ENCODE measurements at regions not wholly inside any gene's neighbourhood (a gene's known extent, or its start where the extent isn't known, plus 50 kb on each side); places are given as distances from the start of the nearest gene placed in this dataset.
A peak's percentile ranks its signal among the peaks of the same experiment; 100 is the strongest.

DNA sequence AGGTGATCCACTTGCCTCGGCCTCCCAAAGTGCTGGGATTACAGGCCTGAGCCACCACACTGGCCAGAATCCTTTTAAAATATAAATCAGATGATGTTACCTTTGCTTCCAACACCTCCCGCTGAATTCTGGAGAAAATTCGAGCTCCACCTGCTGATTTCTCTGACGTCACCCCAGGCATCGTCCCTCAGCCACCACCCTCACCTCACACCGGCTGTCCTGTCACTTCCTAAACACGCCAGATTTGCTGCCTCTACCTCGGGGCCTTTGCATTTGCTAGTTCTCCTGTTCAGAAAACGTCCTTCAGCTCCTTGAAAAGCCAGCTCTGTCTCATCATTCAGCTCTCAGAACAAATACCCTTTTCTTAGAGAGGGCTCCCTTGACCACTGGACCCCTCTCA lies 57.9 kb downstream of the FBXO2 start:
- no peak for DNase-seq (ENCODE audit: low read depth in 3 of 3, low spot score in 2 of 3)

DNA sequence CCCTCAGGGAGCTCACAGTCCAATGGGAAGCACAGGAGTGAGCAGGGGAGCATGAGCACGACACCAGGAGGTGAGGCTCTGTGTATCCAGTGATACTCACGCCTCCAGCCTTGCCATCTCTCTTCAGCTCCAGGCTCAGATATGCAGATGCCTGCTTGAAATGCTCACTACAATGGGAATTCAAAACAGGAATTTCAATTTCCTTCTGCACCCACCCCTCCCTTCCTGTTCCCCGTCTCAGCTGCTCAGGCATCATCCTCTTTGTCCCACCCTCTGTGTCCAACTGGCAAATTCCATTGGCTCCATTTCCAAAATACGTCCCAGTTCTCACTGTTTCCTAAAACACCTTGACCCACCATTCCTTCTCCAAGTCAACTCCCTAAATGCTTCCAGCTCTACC lies 58.9 kb downstream of the FBXO2 start:
- DNase-seq (ENCODE audit: low read depth in 3 of 3, low spot score in 2 of 3): no peak

DNA sequence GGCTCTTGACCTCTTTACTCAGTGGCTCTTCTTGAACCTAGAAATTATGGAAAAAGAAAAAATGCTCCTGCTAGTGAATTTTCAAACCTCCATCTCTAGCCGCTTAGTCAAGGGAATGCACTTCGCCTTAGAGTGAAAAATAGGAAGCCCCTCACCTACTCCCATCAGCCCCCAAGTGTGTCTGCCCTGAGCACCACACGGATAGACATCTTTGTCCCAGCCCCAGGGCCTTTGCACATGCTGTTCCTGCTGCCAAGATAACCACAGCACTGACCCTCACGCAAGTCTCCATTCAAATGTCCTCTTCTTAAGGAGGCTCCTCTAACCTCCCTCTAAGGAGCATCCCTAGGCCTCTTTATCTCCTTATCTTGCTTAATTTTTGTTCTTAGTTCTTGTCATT lies 59.6 kb downstream of the FBXO2 start:
- no peak for DNase-seq (ENCODE audit: low read depth in 3 of 3, low spot score in 2 of 3)

DNA sequence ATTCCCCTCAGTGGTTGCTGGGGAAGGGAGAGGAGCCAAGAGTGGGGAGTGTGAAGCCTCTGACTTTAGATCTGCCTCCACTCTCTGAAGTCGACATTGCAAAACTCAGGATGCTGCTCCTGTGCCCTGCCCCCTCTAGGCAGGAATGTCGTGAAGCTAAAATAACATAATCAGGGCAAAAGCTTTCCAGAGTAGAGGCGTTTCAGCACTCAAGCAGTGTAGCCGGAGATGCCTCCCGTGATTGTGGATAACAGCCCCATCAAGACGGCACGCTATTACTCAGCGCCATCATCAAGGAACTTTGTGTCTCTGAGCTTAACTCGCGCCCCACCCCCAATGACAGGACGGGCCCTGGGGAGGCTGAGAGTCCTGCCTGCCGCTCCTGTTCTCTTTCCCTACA lies 60.0 kb downstream of the FBXO2 start:
- DNase-seq (ENCODE audit: low read depth in 3 of 3, low spot score in 2 of 3): peak in 2 of 3 donors; percentile 7 to 12

DNA sequence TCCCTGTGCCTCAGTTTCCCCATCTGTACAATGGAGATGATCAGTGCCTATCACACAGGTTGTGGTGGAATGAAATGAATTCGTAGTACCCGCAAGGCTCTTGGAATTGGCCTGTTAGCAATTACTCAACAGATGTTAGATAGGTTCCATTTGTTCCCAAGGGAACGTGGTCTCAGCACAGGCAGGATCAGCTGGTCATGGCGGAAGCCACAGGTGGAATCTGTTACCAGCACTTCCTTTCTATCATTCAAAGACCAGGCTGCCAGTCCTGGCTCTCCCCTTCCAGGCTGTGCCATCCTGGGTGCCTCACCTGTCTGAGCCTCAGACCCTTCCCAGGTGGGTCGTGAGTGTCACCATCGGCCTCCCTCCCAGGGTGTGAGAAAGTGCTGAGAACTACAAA lies 61.5 kb downstream of the FBXO2 start:
- DNase-seq (ENCODE audit: low read depth in 3 of 3, low spot score in 2 of 3): no peak

DNA sequence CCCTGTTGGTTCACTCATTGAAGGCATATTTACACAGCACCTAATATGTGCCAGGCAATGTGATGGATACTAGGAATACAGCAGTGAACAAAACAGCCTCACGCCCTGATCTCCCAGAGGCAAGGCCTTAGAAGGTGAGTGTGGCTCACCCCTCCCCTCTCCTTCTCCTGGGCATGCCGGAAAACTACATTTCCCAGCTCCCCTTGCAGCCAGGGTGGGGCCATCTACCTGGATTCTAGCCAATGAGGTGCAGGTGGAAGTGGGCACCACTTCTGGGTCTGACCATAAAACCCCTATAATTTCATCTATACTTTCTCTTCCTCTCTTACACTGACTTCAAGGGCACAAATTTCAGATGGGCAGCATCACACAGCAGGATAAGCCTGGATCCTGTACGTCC lies 63.8 kb downstream of the FBXO2 start:
- DNase-seq (ENCODE audit: low read depth in 3 of 3, low spot score in 2 of 3): no peak
